Progenitor cell of endocrine pancreas (in vitro differentiated cells): ENCODE measurements at regions not wholly inside any gene's neighbourhood (a gene's known extent, or its start where the extent isn't known, plus 50 kb on each side); places are given as distances from the start of the nearest gene placed in this dataset.

Source experiments
- DNase-seq: peaks from one replicate; pipeline ENCODE4 v3.0.0; 2021; ENCODE audit warnings: low spot score; ENCODE audit not compliant: unreplicated experiment
- H3K27ac Mint-ChIP-seq: 2 replicates; pipeline ENCODE4 v1.8.0; 2021; ENCODE audit warnings: mild to moderate bottlenecking, moderate library complexity, mixed read lengths
- H3K27me3 Mint-ChIP-seq: 2 replicates; pipeline ENCODE4 v1.8.0; 2021; ENCODE audit warnings: mixed read lengths
- H3K36me3 Mint-ChIP-seq: 2 replicates; pipeline ENCODE4 v1.8.0; 2022; ENCODE audit warnings: mixed read lengths; ENCODE audit not compliant: insufficient read depth
- H3K4me1 Mint-ChIP-seq: 2 replicates; pipeline ENCODE4 v1.8.0; 2021; ENCODE audit warnings: low read depth, mixed read lengths
- H3K4me3 Mint-ChIP-seq: 2 replicates; pipeline ENCODE4 v1.8.0; 2021; ENCODE audit warnings: low read depth, mild to moderate bottlenecking, moderate library complexity, mixed read lengths
- H3K9me3 Mint-ChIP-seq: 2 replicates; pipeline ENCODE4 v1.8.0; 2021; ENCODE audit warnings: low read depth, mixed read lengths
- TF ChIP-seq, protein P1 (sequence below): fragments of 200-600 bp; sonication (generic); IDR thresholded peaks from one replicate; pipeline ENCODE4 v1.5.0; 2021; ENCODE audit warnings: antibody characterized with exemption, mild to moderate bottlenecking; ENCODE audit not compliant: unreplicated experiment

GRCh38 chr7:80039251-80039884, 95.3 kb upstream of the GNAI1 start:
- H3K36me3 Mint-ChIP-seq = no peaks in the 10 kb centered on the region
- H3K27ac Mint-ChIP-seq = no peak overlapping the region
- DNase-seq = no peak
- no peak overlapping the region for H3K4me3 Mint-ChIP-seq
- H3K9me3 Mint-ChIP-seq = peaks cover 2% of the 10 kb centered on the region
- H3K4me1 Mint-ChIP-seq = no peaks in the 10 kb centered on the region
- no peaks in the 10 kb centered on the region for H3K27me3 Mint-ChIP-seq
- TF ChIP-seq, protein P1, sequence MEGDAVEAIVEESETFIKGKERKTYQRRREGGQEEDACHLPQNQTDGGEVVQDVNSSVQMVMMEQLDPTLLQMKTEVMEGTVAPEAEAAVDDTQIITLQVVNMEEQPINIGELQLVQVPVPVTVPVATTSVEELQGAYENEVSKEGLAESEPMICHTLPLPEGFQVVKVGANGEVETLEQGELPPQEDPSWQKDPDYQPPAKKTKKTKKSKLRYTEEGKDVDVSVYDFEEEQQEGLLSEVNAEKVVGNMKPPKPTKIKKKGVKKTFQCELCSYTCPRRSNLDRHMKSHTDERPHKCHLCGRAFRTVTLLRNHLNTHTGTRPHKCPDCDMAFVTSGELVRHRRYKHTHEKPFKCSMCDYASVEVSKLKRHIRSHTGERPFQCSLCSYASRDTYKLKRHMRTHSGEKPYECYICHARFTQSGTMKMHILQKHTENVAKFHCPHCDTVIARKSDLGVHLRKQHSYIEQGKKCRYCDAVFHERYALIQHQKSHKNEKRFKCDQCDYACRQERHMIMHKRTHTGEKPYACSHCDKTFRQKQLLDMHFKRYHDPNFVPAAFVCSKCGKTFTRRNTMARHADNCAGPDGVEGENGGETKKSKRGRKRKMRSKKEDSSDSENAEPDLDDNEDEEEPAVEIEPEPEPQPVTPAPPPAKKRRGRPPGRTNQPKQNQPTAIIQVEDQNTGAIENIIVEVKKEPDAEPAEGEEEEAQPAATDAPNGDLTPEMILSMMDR = no peak

- Mint-ChIP-seq H3K27me3 (no peaks in the 10 kb centered on the region), H3K9me3 (no peaks in the 10 kb centered on the region), H3K4me3 (no peak overlapping the region), H3K36me3 (no peaks in the 10 kb centered on the region), H3K27ac (no peak overlapping the region), H3K4me1 (no peaks in the 10 kb centered on the region)
- TF ChIP-seq, protein P1 = no peak
- no peak for DNase-seq
Observed at GRCh38 chr7:80037689-80038088, 96.9 kb upstream of the GNAI1 start.

GRCh38 chr7:80036107-80036506, 98.5 kb upstream of the GNAI1 start:
- DNase-seq = no peak
- Mint-ChIP-seq H3K27ac (no peak overlapping the region), H3K27me3 (no peaks in the 10 kb centered on the region), H3K9me3 (no peaks in the 10 kb centered on the region), H3K4me3 (no peak overlapping the region), H3K36me3 (no peaks in the 10 kb centered on the region), H3K4me1 (peaks cover 2% of the 10 kb centered on the region)
- TF ChIP-seq, protein P1 = no peak

- H3K4me3 Mint-ChIP-seq = no peak overlapping the region
- H3K27me3 Mint-ChIP-seq = no peaks in the 10 kb centered on the region
- H3K9me3 Mint-ChIP-seq = peaks cover 6% of the 10 kb centered on the region
- H3K27ac Mint-ChIP-seq = no peak overlapping the region
- TF ChIP-seq, protein P1 = no peak
- peaks cover 2% of the 10 kb centered on the region for H3K4me1 Mint-ChIP-seq
- DNase-seq = no peak
- no peaks in the 10 kb centered on the region for H3K36me3 Mint-ChIP-seq
Observed at GRCh38 chr7:80028717-80029116, 105.9 kb upstream of the GNAI1 start.

DNA sequence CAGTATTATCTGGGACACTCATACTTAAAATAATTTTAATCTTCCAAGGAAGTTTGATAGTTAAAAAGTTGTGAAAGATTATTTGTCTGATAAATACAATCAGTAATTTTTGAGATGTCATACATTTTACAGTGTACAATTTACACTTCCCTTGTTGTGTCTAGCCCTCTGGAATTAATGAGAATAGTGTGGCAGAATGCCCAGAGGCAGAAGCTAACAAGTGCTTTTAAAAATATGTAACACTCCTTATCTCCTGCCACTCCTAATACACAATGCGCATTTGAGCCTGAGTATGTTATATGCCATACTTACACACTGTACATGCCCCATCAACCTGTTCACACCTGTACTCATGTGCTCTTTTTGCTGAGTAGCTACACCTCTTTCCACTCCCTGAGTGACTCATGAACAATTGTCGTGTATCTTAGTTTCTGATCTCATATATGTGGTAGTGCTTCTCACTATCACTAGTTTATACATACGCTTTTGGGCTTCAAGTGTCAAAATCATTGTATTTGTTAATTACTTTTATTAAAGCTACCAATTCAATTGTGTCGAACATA, 106.9 kb upstream of the GNAI1 start:
- H3K9me3 Mint-ChIP-seq = peaks cover 16% of the 10 kb centered on the region
- TF ChIP-seq, protein P1 = no peak
- no peaks in the 10 kb centered on the region for H3K27me3 Mint-ChIP-seq
- H3K27ac Mint-ChIP-seq = no peak overlapping the region
- DNase-seq = no peak
- H3K36me3 Mint-ChIP-seq = peaks cover 1% of the 10 kb centered on the region
- no peak overlapping the region for H3K4me3 Mint-ChIP-seq
- peaks cover 2% of the 10 kb centered on the region for H3K4me1 Mint-ChIP-seq
